Motor neuron (in vitro differentiated cells): ENCODE measurements at regions not wholly inside any gene's neighbourhood (a gene's known extent, or its start where the extent isn't known, plus 50 kb on each side); places are given as distances from the start of the nearest gene placed in this dataset.

Experiments used
- ATAC-seq, 8 experiments: fragments of 200-7000 bp; cut with Tn5 transposase; replicated peaks in 6 of 8; 2 replicates each; pipeline ENCODE4 v1.8.0; 2021; ENCODE audit warnings: mild to moderate bottlenecking in 8 of 8, moderate library complexity in 8 of 8
- H3K27ac ChIP-seq, 2 donors: fragments of 250-450 bp; sonication (Bioruptor Pico); 2 replicates each; pipeline ENCODE4 v1.9.0; 2021; ENCODE audit warnings: antibody characterized with exemption in 2 of 2, mild to moderate bottlenecking in 2 of 2, moderate library complexity in 1 of 2
- H3K4me1 ChIP-seq, 2 donors: fragments of 250-450 bp; sonication (Bioruptor Pico); replicated peaks in 1 of 2; 2 replicates each; pipeline ENCODE4 v1.6.1; 2021; ENCODE audit warnings: antibody characterized with exemption in 2 of 2, mild to moderate bottlenecking in 2 of 2, moderate library complexity in 1 of 2
- H3K4me3 ChIP-seq, 5 donors: fragments of 250-450 bp; sonication (Bioruptor Pico); 2 replicates each; pipeline ENCODE4 v1.9.0; 2021; ENCODE audit warnings: antibody characterized with exemption in 5 of 5, mild to moderate bottlenecking in 5 of 5, moderate library complexity in 4 of 5
- WGBS, 10 experiments: fragments of 450-650 bp; shearing (Covaris generic); methylation state at CpG; one replicate each; pipeline ENCODE4 v1.0.0; 2022; 5-methylcytosine and 5-hydroxymethylcytosine counted together
- in situ Hi-C, 9 experiments: fragments of 400-800 bp; cut with MboI; loops; one replicate each; pipeline ENCODE4 v1.15.0; 2021; ENCODE audit warnings: low sequenced_read_pairs in 9 of 9, low pct_unique_long_range_greater_than_20kb in 2 of 9; ENCODE audit not compliant: unreplicated experiment in 9 of 9

DNA sequence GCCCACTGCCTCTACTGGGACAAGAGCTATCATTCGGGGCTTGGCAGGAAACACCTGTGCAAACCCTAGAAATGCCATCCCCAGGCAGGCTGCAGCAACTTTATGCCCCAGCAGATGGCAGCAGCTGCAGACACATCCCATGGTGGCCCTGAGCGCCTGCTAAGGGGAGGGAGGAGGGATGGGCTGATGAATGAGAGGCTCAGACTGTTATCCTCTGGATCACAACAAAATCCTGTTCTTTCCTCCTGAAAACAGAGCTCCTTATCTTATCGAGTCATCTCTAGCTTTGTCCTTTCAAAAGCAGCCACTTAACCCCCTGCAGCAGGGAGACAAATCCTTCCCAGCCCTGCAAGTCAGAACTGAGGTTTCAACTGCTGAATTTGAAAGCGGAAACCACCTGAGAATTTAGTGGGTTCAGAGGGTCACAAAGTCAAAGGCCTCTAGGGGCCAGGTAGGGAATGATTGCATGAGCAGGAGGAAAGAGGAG lies 90.6 kb upstream of the PROK2 start:
- no peak overlapping the region for H3K27ac ChIP-seq
- no peak overlapping the region for H3K4me3 ChIP-seq
- in situ Hi-C loops, result loop anchor here in 1 of 9 experiments (25.0 kb wide), 1 partner anchor 937 kb away; no protein-coding TSS in a partner anchor
- WGBS, 10 experiments, result 0 to 51% (median 25%) methylated on average over 1 to 4 of the region's 4 CpGs; no CpG with 5 or more reads in 3 of the 10 experiments
- peak; percentile 87 to 97 (median 92) for ATAC-seq
- peaks cover 3 to 5% of the 10 kb centered on the region in 2 donors for H3K4me1 ChIP-seq

DNA sequence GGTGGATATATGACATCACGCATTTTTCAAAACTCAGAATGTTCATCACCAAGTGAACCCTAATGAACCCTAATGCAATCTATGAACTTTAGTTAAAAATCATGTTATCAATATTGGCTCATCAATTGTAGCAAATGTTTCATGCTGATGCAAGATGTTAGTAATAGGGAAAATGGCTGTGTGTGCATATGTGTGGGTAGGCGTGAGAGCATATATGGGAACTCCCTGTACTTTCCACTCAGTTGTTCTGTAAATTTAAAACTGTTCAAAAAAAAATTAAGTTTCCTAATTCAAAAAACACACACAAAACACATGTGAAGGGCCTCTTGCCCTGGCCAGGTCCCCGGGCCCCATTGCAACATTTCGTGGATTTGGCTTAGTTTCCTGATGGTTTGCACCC lies 89.7 kb upstream of the PROK2 start:
- Histone ChIP-seq H3K4me1 (peaks cover 3 to 5% of the 10 kb centered on the region in 2 donors), H3K4me3 (no peak overlapping the region), H3K27ac (no peak overlapping the region)
- in situ Hi-C loops, result loop anchor here in 1 of 9 experiments (25.0 kb wide), 1 partner anchor 938 kb away; no protein-coding TSS in a partner anchor
- WGBS, 10 experiments, result 0 to 100% (median 94%) methylated on average over 1 to 4 of the region's 4 CpGs; no CpG with 5 or more reads in 2 of the 10 experiments
- ATAC-seq, result peak in 1 of 8 experiments; percentile 8

DNA sequence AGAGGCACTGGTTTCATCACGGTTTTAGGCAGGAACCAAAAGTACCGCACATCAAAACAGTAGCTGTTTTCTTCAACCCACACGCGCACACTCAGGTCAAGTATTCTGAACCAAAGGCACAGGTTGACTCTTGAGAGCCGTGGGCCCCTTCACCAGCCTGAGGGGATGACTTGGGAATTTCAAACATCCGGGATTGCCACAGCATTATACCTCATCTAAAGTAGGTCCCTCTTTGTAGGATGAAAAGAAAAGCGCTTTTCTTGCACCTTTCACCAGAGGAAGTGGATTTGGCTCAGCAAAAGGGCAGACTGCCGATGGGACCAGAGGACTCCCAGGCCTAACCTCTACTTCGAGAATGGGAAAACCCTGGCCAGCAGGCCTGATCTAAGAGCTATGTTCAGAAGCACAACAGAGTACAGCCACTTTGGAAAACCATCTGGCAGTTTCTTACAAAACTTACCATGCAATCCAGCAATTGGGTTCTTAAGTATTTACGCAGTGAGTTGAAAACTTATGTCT lies 88.2 kb upstream of the PROK2 start:
- in situ Hi-C loops, result no loop called here
- Histone ChIP-seq H3K27ac (no peak overlapping the region), H3K4me1 (peaks cover 0 to 3% of the 10 kb centered on the region in 2 donors), H3K4me3 (no peak overlapping the region)
- 47 to 91% (median 80%) methylated on average over 1 to 9 of the region's 10 CpGs for WGBS, 10 experiments
- no peak for ATAC-seq

DNA sequence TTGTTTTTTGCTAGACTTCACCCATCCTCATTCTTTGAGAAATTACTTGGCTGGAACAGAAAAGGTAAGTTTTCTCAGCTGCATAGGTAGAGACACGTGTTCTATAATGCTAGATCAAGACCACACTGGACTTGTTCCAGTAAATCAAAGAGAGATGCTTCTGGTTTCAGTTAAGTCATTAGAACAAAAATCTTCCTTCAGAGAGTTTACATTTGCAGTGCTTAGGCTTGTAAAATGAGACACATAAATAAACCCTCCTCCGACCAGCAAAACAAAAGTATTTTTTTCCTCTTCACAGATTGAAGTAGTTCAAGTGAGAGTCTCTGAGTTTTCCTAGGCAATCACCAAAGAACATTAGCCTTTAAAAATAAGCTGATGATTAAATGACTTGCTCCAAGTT lies 87.3 kb upstream of the PROK2 start:
- ATAC-seq, result no peak
- WGBS, 10 experiments, result 4 to 100% (median 69%) methylated on average over 1 to 2 of the region's 2 CpGs
- in situ Hi-C loops, result no loop called here
- Histone ChIP-seq H3K4me3 (no peak overlapping the region), H3K27ac (no peak overlapping the region), H3K4me1 (peaks cover 0 to 3% of the 10 kb centered on the region in 2 donors)

DNA sequence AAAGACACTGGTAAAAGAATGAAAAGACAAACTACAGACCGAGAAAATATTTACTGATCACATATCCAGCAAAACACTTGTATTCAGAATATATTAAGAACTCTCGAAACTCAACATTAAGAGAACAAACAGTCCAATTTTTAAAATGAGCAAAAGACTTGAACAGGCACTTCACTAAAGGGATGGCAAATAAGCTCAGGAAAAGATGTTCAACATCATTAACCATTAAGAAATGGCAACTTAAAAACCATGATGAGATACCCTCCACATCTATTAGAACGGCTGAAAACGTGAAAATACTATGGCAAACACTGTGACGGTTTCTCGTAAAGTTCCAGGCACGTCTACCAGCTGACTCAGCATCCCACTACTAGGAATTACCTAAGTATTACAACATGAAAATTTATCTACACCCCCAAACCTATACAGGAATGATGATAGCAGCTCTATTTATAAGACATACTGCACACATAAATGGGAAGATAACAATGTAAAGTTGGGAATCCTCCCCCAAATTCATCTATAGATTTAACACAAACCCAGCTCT lies 86.1 kb upstream of the PROK2 start:
- no peak for ATAC-seq
- Histone ChIP-seq H3K27ac (no peak overlapping the region), H3K4me3 (no peak overlapping the region), H3K4me1 (peaks cover 0 to 3% of the 10 kb centered on the region in 2 donors)
- in situ Hi-C loops, result no loop called here
- WGBS, 10 experiments, result 64 to 100% (median 89%) methylated on average over 2 to 7 of the region's 7 CpGs

DNA sequence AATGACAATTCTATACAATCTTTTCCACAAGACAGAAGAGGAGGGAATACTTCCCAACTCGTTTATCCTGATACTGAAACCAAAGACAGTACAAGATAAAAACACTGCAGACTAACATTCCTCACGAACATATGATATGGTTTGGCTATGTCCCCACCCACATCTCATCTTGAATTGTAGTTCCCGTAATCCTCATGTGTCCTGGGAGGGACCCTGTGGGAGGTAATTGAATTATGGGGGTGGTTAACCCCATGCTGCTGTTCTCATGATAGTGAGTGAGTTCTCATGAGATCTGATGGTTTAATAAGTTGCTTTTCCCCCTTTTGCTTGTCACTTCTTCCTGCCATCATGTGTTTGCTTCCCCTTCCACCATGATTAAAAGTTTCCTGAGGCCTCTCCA lies 83.9 kb upstream of the PROK2 start:
- peak in 2 of 8 experiments; percentile 80 to 93 for ATAC-seq
- Histone ChIP-seq H3K4me3 (no peak overlapping the region), H3K27ac (no peak overlapping the region), H3K4me1 (no peaks in the 10 kb centered on the region)
- 20 to 100% (median 68%) methylated on average over 1 to 3 of the region's 3 CpGs; no CpG with 5 or more reads in 1 of the 10 experiments for WGBS, 10 experiments
- in situ Hi-C loops, result loop anchor here in 2 of 9 experiments (10.0 kb wide), 2 partner anchors 154 to 956 kb away; no protein-coding TSS in a partner anchor

DNA sequence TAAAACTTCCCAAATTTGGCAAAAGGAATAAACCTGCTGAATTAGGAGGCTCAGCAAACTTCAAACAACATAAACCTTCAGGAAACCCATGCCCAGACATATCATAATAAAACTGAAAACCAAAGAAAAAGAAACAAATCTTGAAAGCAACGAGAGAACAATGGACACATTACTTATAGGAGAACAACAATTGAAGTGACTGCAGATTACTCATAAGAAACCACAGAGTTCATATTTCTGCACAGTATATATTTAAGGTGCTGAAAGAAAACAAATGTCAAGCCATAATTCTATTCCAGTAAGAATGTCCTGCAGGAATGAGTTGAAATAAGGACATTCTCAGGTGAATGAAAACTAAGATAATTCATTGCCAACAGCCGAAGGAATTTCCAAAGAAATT lies 80.8 kb upstream of the PROK2 start:
- in situ Hi-C loops, result loop anchor here in 2 of 9 experiments (10.0 kb wide), 2 partner anchors 151 to 959 kb away; no protein-coding TSS in a partner anchor
- H3K4me3 ChIP-seq, result no peak overlapping the region
- no peak for ATAC-seq
- no peak overlapping the region for H3K27ac ChIP-seq
- H3K4me1 ChIP-seq, result no peaks in the 10 kb centered on the region
- WGBS, 10 experiments, result 36 to 94% (median 75%) methylated on average over 1 to 2 of the region's 2 CpGs

DNA sequence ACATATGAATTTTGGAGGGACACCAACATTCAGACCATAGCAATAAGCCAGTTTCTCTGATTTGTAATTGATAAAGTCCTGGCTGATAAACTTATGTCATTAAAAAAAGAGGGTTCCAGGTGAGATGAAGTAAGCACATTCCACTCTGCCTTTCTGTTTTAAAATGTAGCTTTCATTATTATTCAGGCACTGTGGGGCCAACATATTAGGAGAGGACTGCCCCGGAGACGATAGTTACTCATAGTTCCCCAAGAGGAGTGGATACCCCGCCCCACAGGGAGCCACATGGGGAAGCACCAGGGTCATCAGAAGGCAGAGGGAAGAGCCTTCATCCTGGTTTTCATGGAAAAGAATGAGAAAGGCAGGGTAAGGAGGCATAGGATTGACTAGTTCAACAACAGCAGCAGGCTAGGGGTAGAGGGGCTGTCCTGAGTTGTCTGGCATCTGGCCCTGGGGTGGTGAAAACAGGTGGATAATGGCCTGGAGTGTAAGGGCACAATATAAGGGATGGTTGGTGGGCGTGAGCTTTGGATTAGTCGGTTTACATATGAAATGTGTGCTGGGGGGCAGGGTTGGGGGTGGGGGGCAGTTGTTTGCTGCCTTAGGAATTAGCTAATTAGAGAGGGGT lies 78.7 kb upstream of the PROK2 start:
- in situ Hi-C loops, result loop anchor here in 2 of 9 experiments (10.0 kb wide), 2 partner anchors 149 to 961 kb away; no protein-coding TSS in a partner anchor
- Histone ChIP-seq H3K27ac (no peak overlapping the region), H3K4me3 (no peak overlapping the region), H3K4me1 (no peaks in the 10 kb centered on the region)
- ATAC-seq, result no peak
- 56 to 83% (median 70%) methylated on average over 1 to 3 of the region's 5 CpGs; no CpG with 5 or more reads in 6 of the 10 experiments for WGBS, 10 experiments

DNA sequence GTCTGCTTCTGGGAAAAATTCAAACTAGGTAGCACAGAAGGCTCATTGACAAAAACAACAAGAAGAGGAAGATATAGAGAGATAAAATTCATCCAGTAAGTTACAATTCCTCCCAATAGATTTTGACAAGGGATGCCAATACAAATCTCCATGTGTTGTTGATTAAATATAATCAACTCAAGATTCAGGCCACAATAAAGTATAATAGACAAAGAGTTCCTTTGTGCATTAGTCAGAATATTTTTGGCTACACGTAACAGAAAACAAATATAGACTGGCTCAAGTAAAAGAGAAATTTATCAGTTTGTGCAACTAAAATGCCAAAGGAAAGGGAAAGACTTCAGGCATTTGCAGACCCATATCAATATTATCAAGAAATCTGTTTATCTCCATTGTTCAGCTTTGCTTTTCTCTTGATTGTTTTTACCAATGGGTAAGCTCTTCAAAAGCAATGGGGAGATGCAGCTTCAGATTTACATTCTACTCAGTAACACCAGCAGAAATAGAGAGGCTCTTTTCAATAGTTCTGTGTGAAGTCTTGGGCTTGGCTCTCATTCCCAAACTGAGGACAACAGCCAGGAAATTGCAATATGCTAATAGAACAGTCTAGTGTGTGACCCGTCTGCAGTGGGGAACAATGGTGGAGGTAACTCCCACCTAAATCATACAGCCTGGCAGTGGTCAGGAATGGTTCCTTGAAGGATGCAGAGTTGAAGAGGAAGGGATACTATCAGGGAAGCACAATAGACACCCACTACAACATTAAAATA lies 77.6 kb upstream of the PROK2 start:
- in situ Hi-C loops, result loop anchor here in 2 of 9 experiments (10.0 kb wide), 2 partner anchors 148 to 962 kb away; no protein-coding TSS in a partner anchor
- WGBS, 10 experiments, result 0 to 92% (median 70%) methylated on average over 1 to 2 of the region's 2 CpGs
- H3K4me3 ChIP-seq, result no peak overlapping the region
- H3K27ac ChIP-seq, result no peak overlapping the region
- H3K4me1 ChIP-seq, result no peaks in the 10 kb centered on the region
- peak in 2 of 8 experiments; percentile 52 to 66 for ATAC-seq

DNA sequence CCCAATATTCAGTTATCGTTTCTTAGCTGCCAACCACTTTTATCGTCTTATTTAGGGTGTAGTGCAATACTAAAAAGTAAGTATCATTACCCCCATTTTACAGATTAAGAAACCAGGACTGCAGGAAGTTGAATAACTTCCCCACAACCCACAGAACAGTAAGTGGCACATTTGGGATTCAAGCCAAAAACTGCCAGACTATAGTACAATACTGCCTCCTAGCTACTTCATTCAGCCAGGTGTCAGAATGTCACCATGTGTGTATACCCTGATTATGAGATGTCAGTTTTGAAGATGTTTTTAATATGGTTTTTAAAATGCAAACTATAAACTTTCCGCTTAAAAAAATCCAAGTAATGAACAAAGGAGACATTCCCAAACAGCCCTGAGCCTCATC lies 74.2 kb upstream of the PROK2 start:
- WGBS, 10 experiments, result 0 to 89% (median 70%) methylated on average over 1 to 3 of the region's 3 CpGs; no CpG with 5 or more reads in 1 of the 10 experiments
- peak in 4 of 8 experiments; percentile 43 to 84 (median 66) for ATAC-seq
- in situ Hi-C loops, result no loop called here

DNA sequence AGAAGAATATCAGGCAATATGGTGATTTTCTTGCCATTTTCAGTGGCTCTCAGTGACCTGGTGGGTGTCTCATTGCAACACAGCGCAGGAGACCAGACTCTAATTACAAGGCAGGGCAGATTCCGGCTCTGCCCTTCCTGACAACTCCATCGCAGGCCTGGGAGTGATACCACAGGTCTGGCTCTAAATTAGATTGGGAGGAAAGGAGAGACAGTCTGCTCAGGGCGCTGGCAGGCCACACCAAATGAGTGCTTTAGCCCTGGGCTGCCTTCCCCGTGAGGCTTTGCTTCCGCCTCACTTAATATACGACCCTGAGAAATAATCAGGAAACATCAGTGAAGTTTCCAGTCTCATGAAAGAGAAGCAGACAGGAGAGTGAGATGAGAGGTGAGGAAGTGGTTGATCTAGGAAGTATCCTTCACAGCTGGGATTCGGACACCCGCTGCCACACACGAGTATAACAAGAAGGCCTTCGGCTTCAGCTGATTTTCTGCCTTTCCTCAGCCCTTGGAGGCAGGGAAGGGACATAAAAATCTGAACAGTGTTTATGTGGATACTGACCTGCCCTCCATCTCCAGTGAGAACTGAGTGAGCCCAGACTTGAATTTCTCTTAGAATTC lies 73.7 kb upstream of the PROK2 start:
- H3K4me3 ChIP-seq, result no peak overlapping the region
- 44 to 85% (median 58%) methylated on average over 3 to 9 of the region's 11 CpGs; no CpG with 5 or more reads in 3 of the 10 experiments for WGBS, 10 experiments
- in situ Hi-C loops, result no loop called here
- no peak for ATAC-seq
- no peak overlapping the region for H3K27ac ChIP-seq
- H3K4me1 ChIP-seq, result no peaks in the 10 kb centered on the region

More for the DNA sequence above, 74.2 kb upstream of the PROK2 start:
- H3K4me3 ChIP-seq, result no peak overlapping the region
- no peak overlapping the region for H3K27ac ChIP-seq
- H3K4me1 ChIP-seq, result no peaks in the 10 kb centered on the region

DNA sequence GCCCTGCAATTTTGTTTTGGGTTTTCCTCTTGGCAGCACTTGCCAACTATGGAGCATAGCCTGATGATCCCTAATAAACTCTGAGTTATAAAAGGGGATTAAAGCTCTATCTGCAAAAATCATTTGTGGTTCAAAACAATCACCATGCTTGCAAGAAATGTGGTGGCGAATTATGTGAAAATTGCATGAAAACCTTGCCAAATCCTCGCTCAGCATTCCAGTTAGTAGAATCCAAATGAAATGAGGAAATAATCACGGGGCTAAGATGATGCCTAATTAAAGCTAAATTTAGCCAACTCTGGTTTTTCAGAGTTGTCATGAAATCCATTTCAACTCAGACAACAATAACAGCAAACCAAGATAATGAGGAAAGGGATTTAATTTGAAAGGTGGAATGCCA lies 73.0 kb upstream of the PROK2 start:
- in situ Hi-C loops, result no loop called here
- H3K4me1 ChIP-seq, result no peaks in the 10 kb centered on the region
- no peak overlapping the region for H3K4me3 ChIP-seq
- WGBS, 10 experiments, result 8 to 100% (median 96%) methylated on average over 2 to 3 of the region's 3 CpGs; no CpG with 5 or more reads in 1 of the 10 experiments
- no peak overlapping the region for H3K27ac ChIP-seq
- ATAC-seq, result no peak
